Activated naive CD8-positive, alpha-beta T cell treated with anti-CD3 and anti-CD28 coated beads, Interleukin-2, amount 50 U/mL, for 16 hours (primary cell): ENCODE measurements at regions not wholly inside any gene's neighbourhood (a gene's known extent, or its start where the extent isn't known, plus 50 kb on each side); places are given as distances from the start of the nearest gene placed in this dataset.

Experiments
- DNase-seq: peaks from one replicate; pipeline ENCODE4 v3.0.0-alpha.2; 2020; ENCODE audit warnings: low read depth, low spot score

GRCh38 chr6:25222006-25222678, 57.0 kb upstream of the CARMIL1 start:
- DNase-seq: no peak

GRCh38 chr6:25223490-25223991, 55.6 kb upstream of the CARMIL1 start:
- DNase-seq: peak; percentile 17

DNA sequence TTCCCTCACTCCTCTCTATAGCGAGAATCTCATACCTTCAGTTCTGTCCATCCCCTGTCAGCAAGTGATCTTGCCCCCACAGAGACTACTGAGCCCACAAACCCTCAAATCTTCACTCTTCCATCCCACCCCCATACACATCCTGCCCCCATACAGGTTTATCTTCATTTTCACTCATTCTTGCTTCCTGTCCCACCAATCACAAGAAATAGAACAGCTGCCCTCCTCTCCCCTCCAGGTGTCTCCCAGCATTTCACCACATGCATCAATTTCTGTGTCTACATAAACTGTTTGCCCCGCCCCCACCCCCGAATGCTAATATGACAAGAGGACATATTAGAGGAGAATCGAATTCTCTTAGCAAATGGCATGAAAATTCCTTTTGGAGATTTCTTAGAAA, 54.9 kb upstream of the CARMIL1 start:
- no peak for DNase-seq

- DNase-seq: no peak
Observed at GRCh38 chr6:25227854-25228253, 51.3 kb upstream of the CARMIL1 start.
